OCI-LY1 (cell line): ENCODE measurements at regions not wholly inside any gene's neighbourhood (a gene's known extent, or its start where the extent isn't known, plus 50 kb on each side); places are given as distances from the start of the nearest gene placed in this dataset.

Experiments
- CTCF ChIP-seq: fragments of 200-600 bp; sonication (generic), shearing (Covaris generic); IDR thresholded peaks from 2 replicates; pipeline ENCODE4 v1.5.1; 2017; ENCODE audit warnings: mild to moderate bottlenecking, antibody characterized with exemption, low read length, moderate library complexity, mixed read lengths
- EZH2 ChIP-seq: fragments of 200-600 bp; sonication (generic), shearing (Covaris generic); IDR thresholded peaks from 2 replicates; pipeline ENCODE4 v1.8.0; 2017; ENCODE audit warnings: borderline replicate concordance, mixed run types, mild to moderate bottlenecking, antibody characterized with exemption, low read length, moderate library complexity, mixed read lengths

- TF ChIP-seq CTCF (no peak), EZH2 (no peak)
Measured at GRCh38 chr5:123294544-123294943, 128.7 kb downstream of the CEP120 start.
